C4-2B (cell line): ENCODE measurements at regions not wholly inside any gene's neighbourhood (a gene's known extent, or its start where the extent isn't known, plus 50 kb on each side); places are given as distances from the start of the nearest gene placed in this dataset.

Source experiments
- H3K27ac ChIP-seq: fragments of 450-650 bp; 2 replicates; pipeline ENCODE4 v1.5.1; 2017
- ZFX ChIP-seq: fragments of 450-650 bp; IDR thresholded peaks from 2 replicates; pipeline ENCODE4 v1.6.1; 2017
- TF ChIP-seq, protein P1 (sequence below): fragments of 450-650 bp; conservative IDR thresholded peaks from 2 replicates; pipeline ENCODE4 v1.5.1; 2017; ENCODE audit warnings: mild to moderate bottlenecking

- no peak overlapping the region for H3K27ac ChIP-seq
Observed at GRCh38 chr1:196143602-196144342, 464.5 kb downstream of the KCNT2 start.

DNA sequence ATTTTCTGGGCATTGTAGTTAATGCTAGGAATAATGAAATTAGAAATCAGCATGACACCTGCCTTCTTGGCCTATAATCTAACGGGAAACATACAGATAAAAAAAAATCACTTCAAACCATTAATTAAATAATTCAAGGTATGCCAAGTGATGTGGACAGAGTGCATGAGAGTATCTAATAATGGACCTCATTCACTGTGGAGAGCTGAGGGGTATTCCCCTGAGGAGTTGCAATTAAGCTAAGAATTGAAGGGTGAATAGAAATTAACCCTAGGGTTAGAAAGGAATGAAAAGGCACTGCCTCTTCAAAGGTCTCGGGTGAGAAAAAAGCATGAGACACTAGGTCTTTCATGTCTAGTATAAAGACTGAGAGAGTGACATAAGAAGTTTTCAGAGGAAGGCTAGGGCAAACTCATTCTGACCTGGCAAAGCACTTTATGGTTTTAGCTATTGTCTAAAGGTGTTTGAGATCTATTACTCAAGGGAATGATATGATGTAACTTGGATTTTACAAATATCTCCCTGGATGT, 466.1 kb downstream of the KCNT2 start:
- TF ChIP-seq, protein P1, sequence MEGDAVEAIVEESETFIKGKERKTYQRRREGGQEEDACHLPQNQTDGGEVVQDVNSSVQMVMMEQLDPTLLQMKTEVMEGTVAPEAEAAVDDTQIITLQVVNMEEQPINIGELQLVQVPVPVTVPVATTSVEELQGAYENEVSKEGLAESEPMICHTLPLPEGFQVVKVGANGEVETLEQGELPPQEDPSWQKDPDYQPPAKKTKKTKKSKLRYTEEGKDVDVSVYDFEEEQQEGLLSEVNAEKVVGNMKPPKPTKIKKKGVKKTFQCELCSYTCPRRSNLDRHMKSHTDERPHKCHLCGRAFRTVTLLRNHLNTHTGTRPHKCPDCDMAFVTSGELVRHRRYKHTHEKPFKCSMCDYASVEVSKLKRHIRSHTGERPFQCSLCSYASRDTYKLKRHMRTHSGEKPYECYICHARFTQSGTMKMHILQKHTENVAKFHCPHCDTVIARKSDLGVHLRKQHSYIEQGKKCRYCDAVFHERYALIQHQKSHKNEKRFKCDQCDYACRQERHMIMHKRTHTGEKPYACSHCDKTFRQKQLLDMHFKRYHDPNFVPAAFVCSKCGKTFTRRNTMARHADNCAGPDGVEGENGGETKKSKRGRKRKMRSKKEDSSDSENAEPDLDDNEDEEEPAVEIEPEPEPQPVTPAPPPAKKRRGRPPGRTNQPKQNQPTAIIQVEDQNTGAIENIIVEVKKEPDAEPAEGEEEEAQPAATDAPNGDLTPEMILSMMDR = no peak
- no peak for TF ChIP-seq ZFX
- no peak overlapping the region for H3K27ac ChIP-seq

More at GRCh38 chr1:196143602-196144342, 464.5 kb downstream of the KCNT2 start:
- TF ChIP-seq ZFX = no peak
- TF ChIP-seq, protein P1 = peak; percentile 26

DNA sequence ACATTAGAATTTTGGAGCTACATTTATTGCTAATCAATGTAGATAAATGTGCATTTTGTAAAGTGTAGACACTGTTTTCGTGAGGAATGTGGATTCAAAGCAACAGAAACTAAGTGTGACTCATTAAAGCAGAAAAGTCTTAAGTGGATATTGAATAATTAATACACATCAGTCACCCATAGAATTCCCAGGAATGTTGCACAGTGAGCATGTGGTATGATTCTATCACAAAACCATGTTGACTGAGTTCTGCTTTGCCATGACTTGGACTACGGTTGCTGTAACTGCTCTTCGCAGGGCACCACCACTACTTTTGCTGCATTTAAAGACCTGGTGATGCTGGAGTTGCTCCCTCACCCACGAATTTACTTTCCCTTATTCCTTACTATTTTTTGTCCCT, 471.8 kb downstream of the KCNT2 start:
- TF ChIP-seq, protein P1 = no peak
- TF ChIP-seq ZFX = no peak
- no peak overlapping the region for H3K27ac ChIP-seq

DNA sequence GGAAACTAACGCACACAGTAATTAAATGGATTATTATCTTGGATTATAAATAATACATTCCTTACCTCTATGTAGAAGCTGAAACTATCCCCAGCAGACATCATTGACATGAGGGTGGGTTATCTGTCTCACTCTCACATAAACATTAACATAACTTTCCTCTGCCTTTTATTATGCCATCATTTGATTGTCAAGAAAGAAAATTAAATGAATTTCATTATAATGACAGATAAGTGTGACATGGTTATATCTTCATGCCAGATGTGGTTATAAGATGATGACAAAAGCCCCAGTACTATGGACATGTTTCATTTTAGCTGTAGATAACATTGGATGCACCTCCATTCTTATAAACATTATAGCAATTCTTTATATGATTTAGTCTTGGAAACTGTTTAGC, 476.5 kb downstream of the KCNT2 start:
- no peak for TF ChIP-seq ZFX
- TF ChIP-seq, protein P1 = no peak
- no peak overlapping the region for H3K27ac ChIP-seq

DNA sequence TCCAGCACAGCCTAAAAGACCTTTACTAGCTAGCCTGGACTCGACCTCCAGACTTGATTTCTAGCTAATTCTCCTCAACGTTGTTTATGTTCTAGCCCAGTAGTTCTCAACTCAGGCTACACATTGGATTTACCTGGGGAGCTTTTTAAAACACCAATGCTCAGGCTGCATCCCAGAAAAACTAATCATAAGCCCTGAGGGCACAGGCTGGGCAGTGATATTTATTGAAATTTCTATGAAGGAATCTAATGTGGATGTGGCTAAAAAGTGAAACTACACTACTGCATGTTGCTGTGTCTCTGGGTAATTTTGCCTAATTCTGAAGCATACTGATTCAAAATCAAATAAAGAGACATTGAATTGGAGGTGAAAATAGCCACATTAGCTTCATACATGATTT, 479.4 kb downstream of the KCNT2 start:
- no peak overlapping the region for H3K27ac ChIP-seq
- no peak for TF ChIP-seq ZFX
- TF ChIP-seq, protein P1 = no peak

GRCh38 chr1:196121181-196121580, 487.1 kb downstream of the KCNT2 start:
- TF ChIP-seq ZFX = no peak
- TF ChIP-seq, protein P1 = no peak
- H3K27ac ChIP-seq = no peak overlapping the region

DNA sequence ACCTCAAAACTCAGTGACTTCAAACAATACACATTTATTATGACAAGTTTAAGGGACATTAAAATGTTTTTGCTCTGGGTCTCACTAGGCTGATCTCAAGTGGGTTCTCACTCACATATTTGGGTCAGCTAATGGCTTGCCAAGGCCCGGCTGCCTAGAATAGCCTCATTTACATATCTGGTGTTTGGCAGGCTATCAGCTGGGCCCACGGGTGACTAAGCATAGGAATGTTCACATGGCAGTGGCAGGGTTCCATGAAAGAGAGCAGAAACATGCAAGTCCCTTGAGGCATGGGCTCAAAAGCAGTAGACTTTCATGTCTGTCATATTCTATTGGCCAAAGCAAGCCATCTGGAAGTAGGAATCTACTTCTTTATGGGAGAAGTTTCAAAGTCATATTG, 492.6 kb downstream of the KCNT2 start:
- no peak overlapping the region for H3K27ac ChIP-seq
- no peak for TF ChIP-seq ZFX
- TF ChIP-seq, protein P1 = no peak
